ENCODE measurements at regions not wholly inside any gene's neighbourhood (a gene's known extent, or its start where the extent isn't known, plus 50 kb on each side); places are given as distances from the start of the nearest gene placed in this dataset.
"Not testable (repeated sequence)": the region's sequence is repeated elsewhere in the genome, so short reads cannot be mapped to it uniquely, and the experiment has no call there.

GRCh38 chr4:14921781-14922180 is 80.5 kb upstream of the CPEB2 start:
- ATAC-seq (replicated peaks); H3K4me3 Mint-ChIP-seq; H3K27ac Mint-ChIP-seq: not testable (repeated sequence)

GRCh38 chr4:14924076-14924811 is 78.0 kb upstream of the CPEB2 start:
- DNase-seq: no peak
- Mint-ChIP-seq H3K4me3 (no peak overlapping the region), H3K9me3 (no peaks in the 10 kb centered on the region), H3K36me3 (no peaks in the 10 kb centered on the region), H3K4me1 (no peaks in the 10 kb centered on the region), H3K27ac (no peak overlapping the region), H3K27me3 (peaks cover 0 to 3% of the 10 kb centered on the region in 2 donors)
- no peak for ATAC-seq (replicated peaks)

More at GRCh38 chr4:14921781-14922180, 80.5 kb upstream of the CPEB2 start:
- not testable (repeated sequence) for H3K9me3 Mint-ChIP-seq, H3K36me3 Mint-ChIP-seq, DNase-seq, H3K27me3 Mint-ChIP-seq, H3K4me1 Mint-ChIP-seq

- no peak for DNase-seq
- ATAC-seq (replicated peaks): no peak
These were observed 77.4 kb upstream of the CPEB2 start for GRCh38 chr4:14924812-14925344.

GRCh38 chr4:14925471-14925870 is 76.8 kb upstream of the CPEB2 start:
- H3K4me1 Mint-ChIP-seq: no peaks in the 10 kb centered on the region
- ATAC-seq (replicated peaks): no peak
- no peaks in the 10 kb centered on the region for H3K36me3 Mint-ChIP-seq
- no peak for DNase-seq
- H3K9me3 Mint-ChIP-seq: no peaks in the 10 kb centered on the region
- peaks cover 0 to 3% of the 10 kb centered on the region in 2 donors for H3K27me3 Mint-ChIP-seq
- no peak overlapping the region for H3K27ac Mint-ChIP-seq
- no peak overlapping the region for H3K4me3 Mint-ChIP-seq

More at GRCh38 chr4:14924812-14925344, 77.4 kb upstream of the CPEB2 start:
- Mint-ChIP-seq H3K27me3 (peaks cover 0 to 3% of the 10 kb centered on the region in 2 donors), H3K9me3 (no peaks in the 10 kb centered on the region), H3K36me3 (no peaks in the 10 kb centered on the region), H3K4me3 (no peak overlapping the region), H3K27ac (no peak overlapping the region), H3K4me1 (no peaks in the 10 kb centered on the region)

GRCh38 chr4:14926368-14926767 is 75.9 kb upstream of the CPEB2 start:
- ATAC-seq (replicated peaks): no peak
- no peak overlapping the region for H3K27ac Mint-ChIP-seq

GRCh38 chr4:14928035-14928434 is 74.2 kb upstream of the CPEB2 start:
- Mint-ChIP-seq H3K27ac (no peak overlapping the region), H3K27me3 (peaks cover 11 to 19% of the 10 kb centered on the region in 2 donors), H3K4me3 (no peak overlapping the region), H3K9me3 (no peaks in the 10 kb centered on the region), H3K4me1 (no peaks in the 10 kb centered on the region), H3K36me3 (no peaks in the 10 kb centered on the region)
- DNase-seq (no peak), ATAC-seq (replicated peaks) (no peak)

More at GRCh38 chr4:14926368-14926767, 75.9 kb upstream of the CPEB2 start:
- Mint-ChIP-seq H3K9me3 (no peaks in the 10 kb centered on the region), H3K4me3 (no peak overlapping the region), H3K4me1 (no peaks in the 10 kb centered on the region), H3K27me3 (peaks cover 8 to 9% of the 10 kb centered on the region in 2 donors), H3K36me3 (no peaks in the 10 kb centered on the region)
- no peak for DNase-seq

- no peak for DNase-seq
- H3K27ac Mint-ChIP-seq: no peak overlapping the region
- no peak overlapping the region for H3K4me3 Mint-ChIP-seq
- no peaks in the 10 kb centered on the region for H3K36me3 Mint-ChIP-seq
- H3K27me3 Mint-ChIP-seq: peaks cover 11 to 21% of the 10 kb centered on the region in 2 donors
- no peak for ATAC-seq (replicated peaks)
- H3K4me1 Mint-ChIP-seq: no peaks in the 10 kb centered on the region
- H3K9me3 Mint-ChIP-seq: no peaks in the 10 kb centered on the region
These were observed 72.6 kb upstream of the CPEB2 start for GRCh38 chr4:14929669-14930068.

- H3K4me1 Mint-ChIP-seq: no peaks in the 10 kb centered on the region
- no peaks in the 10 kb centered on the region for H3K9me3 Mint-ChIP-seq
- no peaks in the 10 kb centered on the region for H3K36me3 Mint-ChIP-seq
- H3K27ac Mint-ChIP-seq: no peak overlapping the region
- no peak for ATAC-seq (replicated peaks)
- no peak overlapping the region for H3K4me3 Mint-ChIP-seq
- no peak for DNase-seq
- peaks cover 14 to 51% of the 10 kb centered on the region in 2 donors for H3K27me3 Mint-ChIP-seq
These were observed 67.4 kb upstream of the CPEB2 start for GRCh38 chr4:14934704-14935390.

GRCh38 chr4:14943749-14944148 is 58.5 kb upstream of the CPEB2 start:
- DNase-seq: no peak
- no peak for ATAC-seq (replicated peaks)
- Mint-ChIP-seq H3K27ac (no peak overlapping the region), H3K36me3 (no peaks in the 10 kb centered on the region), H3K27me3 (peaks cover 2 to 12% of the 10 kb centered on the region in 2 donors), H3K9me3 (no peaks in the 10 kb centered on the region), H3K4me1 (no peaks in the 10 kb centered on the region), H3K4me3 (no peak overlapping the region)

- no peak overlapping the region for H3K27ac Mint-ChIP-seq
- peaks cover 18 to 35% of the 10 kb centered on the region in 2 donors for H3K27me3 Mint-ChIP-seq
- peaks cover 0 to 2% of the 10 kb centered on the region in 2 donors for H3K9me3 Mint-ChIP-seq
- ATAC-seq (replicated peaks) (peak in 1 of 2 donors; percentile 41), DNase-seq (no peak)
- H3K4me3 Mint-ChIP-seq: no peak overlapping the region
- H3K36me3 Mint-ChIP-seq: no peaks in the 10 kb centered on the region
- H3K4me1 Mint-ChIP-seq: peaks cover 0 to 22% of the 10 kb centered on the region in 2 donors
These were observed 49.9 kb upstream of the CPEB2 start for GRCh38 chr4:14952352-14952751.

Data from stimulated activated naive B cell treated with anti-CD40 and anti-IgM and Interleukin-4, amounts not matched to agents 10 μg/mL and 1 μg/mL and 100 μg/mL, for 72 hours (primary cell).